GM21381 (cell line): ENCODE measurements at regions not wholly inside any gene's neighbourhood (a gene's known extent, or its start where the extent isn't known, plus 50 kb on each side); places are given as distances from the start of the nearest gene placed in this dataset.
"Not testable (repeated sequence)": the region's sequence is repeated elsewhere in the genome, so short reads cannot be mapped to it uniquely, and the experiment has no call there.

Source experiments
- ATAC-seq: cut with Tn5 transposase; IDR thresholded peaks from one replicate; pipeline ENCODE4 v1.9.1; 2021; ENCODE audit warnings: mild to moderate bottlenecking, moderate library complexity; ENCODE audit not compliant: unreplicated experiment

DNA sequence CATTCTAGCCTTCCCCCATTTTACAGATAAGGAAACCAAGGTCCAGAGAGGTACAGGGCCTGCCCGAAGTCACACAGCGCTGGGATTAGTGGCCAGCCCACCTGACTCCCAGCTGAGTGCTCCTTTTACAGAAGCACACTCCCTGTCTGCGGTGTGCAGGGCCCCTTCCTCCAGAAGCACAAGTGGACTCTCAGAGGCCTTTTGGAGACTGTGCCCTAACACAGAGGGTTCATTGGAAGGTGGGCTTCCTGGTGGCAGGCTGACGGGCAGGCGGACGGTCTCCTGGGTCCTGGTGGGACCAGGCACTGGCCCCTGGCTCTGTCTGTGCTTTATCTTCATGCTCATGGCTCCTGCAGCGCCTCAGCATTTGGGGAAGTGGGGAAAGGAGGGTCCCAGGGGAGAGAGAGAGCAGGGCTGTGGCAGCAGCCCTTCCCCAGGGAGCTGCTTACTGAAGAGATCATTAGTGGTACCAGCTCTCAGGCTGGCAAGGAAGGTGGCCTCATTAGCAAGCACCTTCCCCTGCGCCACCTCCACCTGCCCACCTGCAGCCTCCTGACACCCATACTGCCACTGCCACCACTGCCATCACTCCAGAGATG lies 83.1 kb upstream of the GOLGA6L4 start:
- ATAC-seq = not testable (repeated sequence)

DNA sequence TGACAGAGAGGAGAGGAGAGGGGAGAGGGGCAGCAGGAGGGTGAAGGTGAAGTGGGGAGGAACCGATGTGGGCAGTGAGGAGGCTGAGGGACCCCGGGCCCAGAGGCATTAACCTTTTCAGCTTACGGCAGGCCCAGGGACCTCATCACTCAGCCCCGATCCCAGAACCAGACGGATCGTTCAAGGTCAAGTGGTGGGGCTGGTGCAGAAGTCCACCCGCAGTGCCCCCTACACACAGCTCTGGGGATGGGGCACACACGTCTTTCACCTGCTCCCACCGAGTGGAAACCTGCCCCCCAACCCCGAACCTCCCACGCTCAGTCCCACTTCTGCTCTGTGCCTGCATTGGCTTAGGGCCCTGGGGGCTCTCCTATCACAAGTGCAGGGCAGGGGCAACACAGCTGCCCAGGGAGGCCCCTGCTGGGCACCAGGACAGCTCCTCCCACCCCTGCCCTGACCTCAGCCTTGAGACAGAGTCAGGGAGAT lies 81.9 kb upstream of the GOLGA6L4 start:
- ATAC-seq = not testable (repeated sequence)

DNA sequence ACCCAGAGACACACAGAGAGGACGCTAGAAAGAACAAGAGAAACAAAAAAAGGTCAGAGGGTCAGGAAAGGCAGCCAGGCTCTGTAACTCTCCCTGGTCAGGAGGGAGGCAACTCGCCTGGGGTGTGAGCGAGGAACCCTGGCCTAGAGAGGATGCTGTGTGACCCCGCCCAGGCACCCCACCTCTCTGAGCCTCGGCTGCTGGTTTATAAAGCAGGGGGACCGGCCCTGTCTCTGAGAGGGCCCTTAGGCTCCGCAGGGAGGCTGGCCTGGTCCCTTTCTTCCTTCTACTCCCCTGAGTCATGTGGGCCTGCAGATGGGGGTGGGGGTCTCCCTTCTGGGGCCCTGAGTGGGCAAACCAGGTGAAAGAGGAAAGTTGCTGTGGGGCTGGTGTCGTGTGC lies 81.3 kb upstream of the GOLGA6L4 start:
- not testable (repeated sequence) for ATAC-seq

DNA sequence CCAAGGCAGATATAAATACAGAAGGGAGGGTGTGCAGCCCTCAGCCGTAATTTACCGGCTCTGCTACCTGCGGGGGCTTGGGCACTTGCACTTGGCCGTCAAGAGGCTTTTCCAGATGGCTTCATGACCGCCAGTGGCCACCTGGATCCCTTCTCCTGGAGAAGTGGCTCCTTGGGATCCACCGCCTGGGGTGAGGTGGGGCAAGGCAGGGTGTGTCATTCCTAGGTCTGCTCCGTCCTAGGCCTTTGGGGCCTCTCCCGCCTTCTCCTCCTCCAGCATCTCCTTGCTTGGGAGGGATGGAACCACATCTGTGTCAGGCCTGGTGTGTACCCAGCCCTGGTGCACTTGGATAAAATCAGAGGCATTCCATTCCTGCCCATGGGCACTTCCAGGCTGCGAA lies 80.8 kb upstream of the GOLGA6L4 start:
- ATAC-seq = not testable (repeated sequence)

DNA sequence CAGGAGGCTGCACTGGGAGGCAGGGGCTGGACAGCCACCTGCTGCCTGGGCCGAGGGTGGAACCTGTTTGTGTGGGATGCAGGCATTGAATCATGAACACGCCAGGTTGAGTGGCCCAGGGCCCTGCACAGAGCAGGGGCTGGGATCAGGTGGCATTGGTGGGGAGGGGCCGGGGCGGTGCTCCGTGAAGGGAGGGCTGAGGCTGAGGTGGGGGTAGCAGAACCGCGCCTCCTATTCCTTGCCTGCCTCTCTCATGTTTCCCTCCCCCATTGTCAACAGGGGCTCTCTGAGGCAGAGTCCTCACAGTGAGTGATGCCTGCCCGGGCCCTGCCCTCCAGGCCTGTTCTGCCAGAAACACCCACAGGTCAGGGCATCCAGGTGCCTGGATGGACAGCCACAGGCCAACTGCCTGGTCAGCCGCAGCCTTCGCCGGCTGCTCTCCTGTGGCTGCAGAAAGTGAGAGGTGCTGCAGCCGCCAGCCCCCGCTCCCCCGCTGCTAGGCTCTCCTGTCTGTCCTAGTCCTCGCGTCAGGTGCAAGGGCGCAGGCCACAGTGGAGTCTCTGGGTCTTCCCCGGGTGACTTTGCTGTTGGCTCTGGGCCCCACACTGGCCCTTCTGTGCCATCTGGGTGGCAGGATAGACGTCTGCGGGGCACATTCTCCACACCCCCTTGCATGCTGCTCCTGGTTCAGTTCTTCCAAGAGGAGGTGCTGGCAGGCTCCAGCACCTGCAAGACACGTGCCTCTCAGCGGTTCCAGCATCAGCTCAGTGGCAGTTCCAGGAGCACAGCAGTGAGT lies 79.6 kb upstream of the GOLGA6L4 start:
- not testable (repeated sequence) for ATAC-seq

DNA sequence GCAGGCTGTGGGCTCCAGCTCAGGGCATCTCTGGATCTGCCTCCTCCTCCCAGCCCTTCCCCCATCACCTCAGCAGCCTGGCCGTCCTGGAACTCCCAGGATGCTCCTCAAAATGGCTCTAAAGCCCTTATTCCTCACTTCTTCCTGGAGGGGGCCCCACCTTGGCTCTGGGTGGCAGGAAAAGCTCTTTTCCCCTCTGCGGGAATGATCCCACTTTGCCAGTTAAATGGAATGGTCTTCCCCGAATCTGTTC lies 79.1 kb upstream of the GOLGA6L4 start:
- not testable (repeated sequence) for ATAC-seq

DNA sequence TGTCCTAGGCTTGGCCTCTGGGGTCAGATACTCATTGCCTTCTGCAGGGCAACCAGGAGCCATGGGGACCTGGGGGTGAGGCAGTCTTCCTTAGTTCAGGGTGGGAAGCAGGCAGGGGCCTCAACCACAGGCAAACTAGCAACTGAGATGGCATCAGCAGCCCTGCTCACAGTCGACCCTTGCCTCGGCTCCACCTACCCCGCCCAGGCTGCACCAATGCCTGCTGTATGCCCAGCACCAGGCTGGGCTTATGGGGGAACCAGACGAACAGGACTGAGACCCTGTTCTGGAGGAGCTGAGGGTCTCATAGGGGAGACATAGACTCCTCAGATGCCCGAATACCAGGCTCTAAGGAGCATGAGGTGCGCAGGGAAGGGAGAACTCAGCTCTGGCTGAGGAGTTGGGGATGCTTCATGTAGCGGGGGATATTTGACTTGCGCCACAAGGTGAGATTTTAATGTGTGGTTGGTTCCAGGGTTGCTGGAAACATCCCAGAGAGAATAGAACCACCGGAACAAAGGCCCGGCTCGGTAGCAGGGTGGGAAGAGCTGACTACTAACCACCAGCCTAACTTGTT lies 78.4 kb upstream of the GOLGA6L4 start:
- ATAC-seq = not testable (repeated sequence)

DNA sequence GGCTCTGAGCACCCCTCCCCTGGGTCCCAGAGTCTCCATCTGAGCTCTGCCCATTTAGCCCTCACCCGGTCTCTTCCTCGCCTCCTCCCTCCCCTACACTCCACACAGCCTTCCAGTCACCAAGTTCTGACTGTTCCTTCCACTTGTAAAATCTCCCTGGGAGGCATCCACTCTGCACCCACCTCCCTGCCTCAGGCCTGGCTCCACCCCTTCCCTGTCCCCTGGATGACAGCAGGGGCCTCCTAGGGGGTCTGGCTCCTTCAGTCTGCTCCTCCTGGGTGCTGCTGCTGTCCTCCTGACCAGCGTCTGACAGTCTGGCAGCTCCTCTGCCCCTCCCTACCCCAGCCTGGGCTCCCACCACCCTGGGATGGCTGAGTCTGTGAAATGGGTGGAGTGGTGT lies 77.7 kb upstream of the GOLGA6L4 start:
- not testable (repeated sequence) for ATAC-seq

DNA sequence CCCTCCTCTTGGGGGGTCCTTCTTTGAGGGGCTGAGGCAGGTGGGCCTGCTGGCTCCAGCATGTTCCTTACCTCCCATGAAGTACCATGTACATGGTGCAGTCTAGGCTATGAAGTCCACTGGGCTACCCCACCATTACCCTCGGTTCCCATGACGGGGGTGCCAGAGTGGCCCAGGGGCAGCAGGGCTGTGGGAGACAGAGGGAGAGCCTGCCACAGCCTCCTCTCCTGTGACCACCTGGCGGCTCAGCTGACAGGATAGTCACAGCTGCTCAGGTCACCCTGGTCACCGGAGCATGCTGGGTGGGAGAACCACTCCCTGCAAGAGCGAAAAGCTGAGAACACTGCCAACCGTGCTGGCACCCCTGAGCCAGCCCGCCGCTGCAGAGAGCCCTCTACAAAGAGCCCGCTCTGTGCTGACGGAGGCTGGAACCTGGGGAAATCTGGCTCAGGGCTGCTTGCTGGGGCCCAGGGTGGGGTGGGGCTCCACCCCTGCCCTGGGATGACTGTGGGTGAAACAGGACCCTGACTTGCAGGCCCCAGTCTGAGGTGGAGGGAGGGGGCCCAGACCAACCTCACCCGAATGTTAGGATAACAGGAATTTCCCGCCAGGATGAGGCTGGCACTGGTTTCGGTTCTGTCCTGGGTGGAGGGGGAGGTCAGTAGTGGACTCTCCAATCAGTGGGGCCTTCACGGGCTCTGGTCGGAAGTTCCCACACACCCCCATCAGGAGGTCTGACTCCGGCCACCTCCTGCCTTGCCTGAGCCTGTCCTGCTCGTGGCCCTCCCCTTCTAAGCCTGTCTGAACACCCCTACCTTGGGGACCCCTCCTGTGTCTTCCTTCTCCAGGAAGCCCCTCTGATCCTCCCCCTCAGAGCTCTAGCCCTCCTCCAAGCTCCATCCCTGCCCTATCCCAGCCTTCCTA lies 76.0 kb upstream of the GOLGA6L4 start:
- ATAC-seq = not testable (repeated sequence)

DNA sequence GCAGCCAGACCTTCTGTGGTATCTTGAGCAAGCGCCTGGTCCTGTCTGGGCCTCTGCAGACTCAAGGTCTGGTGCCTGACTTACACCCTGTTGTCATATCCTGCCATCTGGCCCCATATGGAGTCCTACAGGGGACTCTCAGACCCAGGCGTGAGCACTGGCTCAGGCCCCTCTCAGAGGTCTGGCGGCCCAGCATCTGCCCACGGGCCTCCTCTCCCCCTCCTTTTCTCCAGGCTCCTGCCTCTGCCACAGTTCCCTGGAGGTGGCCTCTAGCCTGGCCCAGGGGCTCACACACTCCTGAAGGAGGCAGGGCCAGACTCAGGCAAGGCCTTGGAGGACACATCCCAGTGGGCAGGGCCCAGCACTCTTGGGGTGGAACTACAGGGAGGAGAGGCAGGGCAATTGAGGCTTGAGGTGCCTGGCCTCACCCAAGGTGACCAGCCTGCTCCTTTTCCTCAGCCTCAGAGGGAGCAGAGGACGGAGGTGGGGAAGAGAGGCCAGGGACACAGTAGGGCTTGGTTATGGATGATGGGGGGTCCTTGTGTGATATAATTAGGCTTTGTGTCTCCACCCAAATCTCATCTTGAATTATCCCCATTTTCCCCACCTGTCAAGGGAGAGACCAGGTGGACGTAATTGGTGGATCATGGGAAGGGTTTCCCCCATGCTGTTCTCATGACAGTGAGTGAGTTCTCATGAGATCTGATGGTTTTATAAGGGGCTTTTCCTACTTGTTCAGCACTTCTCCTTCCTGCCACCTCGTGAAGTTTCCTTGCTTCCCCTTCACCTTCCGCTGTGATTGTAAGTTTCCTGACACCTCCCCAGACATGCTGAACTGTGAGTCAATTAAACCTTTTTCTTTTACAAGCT lies 70.9 kb upstream of the GOLGA6L4 start:
- ATAC-seq = not testable (repeated sequence)

DNA sequence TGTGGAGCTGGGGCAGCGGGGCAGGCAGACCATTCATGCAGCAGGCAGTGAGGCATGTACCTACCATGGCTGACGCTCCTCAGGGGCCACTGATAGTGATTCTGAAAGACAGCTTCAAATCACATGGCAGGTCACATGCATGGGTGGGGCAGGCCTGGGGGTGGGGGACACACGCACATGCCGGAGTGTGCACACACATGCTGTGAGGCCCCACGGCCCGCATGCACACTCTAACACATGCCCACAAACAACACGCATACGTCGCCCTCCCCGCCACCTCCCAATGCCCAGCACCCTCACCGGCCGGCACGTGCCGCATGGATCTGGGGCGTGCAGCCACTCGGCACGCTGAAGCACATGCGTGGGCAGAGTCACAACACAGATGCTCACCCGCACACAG lies 65.5 kb upstream of the GOLGA6L4 start:
- ATAC-seq = not testable (repeated sequence)

DNA sequence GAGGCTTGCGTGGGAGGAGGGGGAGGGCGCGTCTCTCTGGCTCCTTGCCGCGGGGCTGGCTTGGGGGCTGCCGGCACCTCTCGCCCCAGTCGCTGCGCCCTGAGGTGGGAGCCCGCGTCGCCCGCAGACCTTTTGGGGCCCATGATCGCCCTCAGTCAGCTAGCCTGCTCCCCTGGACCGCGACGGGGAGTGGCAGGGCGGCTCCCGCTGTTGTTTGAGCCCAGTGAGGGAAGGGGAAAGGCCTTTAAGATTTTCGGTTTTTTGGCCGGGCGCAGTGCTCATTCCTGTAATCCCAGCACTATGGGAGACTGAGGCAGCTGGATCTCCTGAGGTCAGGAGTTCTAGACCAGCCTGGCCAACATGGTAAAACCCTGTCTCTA lies 62.4 kb upstream of the GOLGA6L4 start:
- not testable (repeated sequence) for ATAC-seq
